Tibial nerve (tissue), 4 donors: ENCODE measurements at regions not wholly inside any gene's neighbourhood (a gene's known extent, or its start where the extent isn't known, plus 50 kb on each side); places are given as distances from the start of the nearest gene placed in this dataset.

Source experiments
- DNase-seq, 2 donors: peaks; one replicate each; pipeline ENCODE4 v3.0.0-alpha.2; 2019; ENCODE audit warnings: low spot score in 2 of 2
- H3K27ac ChIP-seq, 4 donors: fragments of 200-600 bp; sonication (generic) in 3 of 4; one replicate each; pipeline ENCODE4 v1.5.1; 2017 to 2019; ENCODE audit warnings: mild to moderate bottlenecking in 1 of 4
- H3K27me3 ChIP-seq, 2 donors: fragments of 200-600 bp; sonication (generic) in 1 of 2; one replicate each; pipeline versions ENCODE4 v1.5.1 to v1.6.0; 2017 to 2019
- H3K36me3 ChIP-seq, 3 donors: fragments of 200-600 bp; sonication (generic); one replicate each; pipeline ENCODE4 v1.5.1; 2018 to 2019
- H3K4me1 ChIP-seq, 4 donors: fragments of 200-600 bp; sonication (generic) in 3 of 4; one replicate each; pipeline ENCODE4 v1.5.1; 2017 to 2019
- H3K4me3 ChIP-seq, 4 donors: fragments of 200-600 bp; sonication (generic) in 3 of 4; one replicate each; pipeline ENCODE4 v1.5.1; 2017 to 2019; ENCODE audit warnings: mild to moderate bottlenecking in 1 of 4, moderate library complexity in 1 of 4
- H3K9me3 ChIP-seq, 4 donors: fragments of 200-600 bp; sonication (generic) in 3 of 4; one replicate each; pipeline ENCODE4 v1.5.1; 2017 to 2019
- CTCF ChIP-seq, 5 experiments: fragments of 200-600 bp in 3 of 5; fragments of 450-650 bp in 2 of 5; sonication (generic) in 3 of 5; IDR thresholded peaks; one replicate each; pipeline ENCODE4 v1.5.1; 2016 to 2019; ENCODE audit warnings: antibody characterized with exemption in 5 of 5, mild to moderate bottlenecking in 3 of 5, moderate library complexity in 2 of 5
- EP300 ChIP-seq, 2 donors: sonication (generic); formaldehyde crosslinking; IDR thresholded peaks; one replicate each; pipeline ENCODE4 v1.6.1; 2017; ENCODE audit warnings: antibody characterized with exemption in 2 of 2, mild to moderate bottlenecking in 1 of 2
- POLR2A ChIP-seq, 2 donors: fragments of 450-650 bp; IDR thresholded peaks; one replicate each; pipeline ENCODE4 v1.6.1; 2017; ENCODE audit warnings: antibody characterized with exemption in 2 of 2, mild to moderate bottlenecking in 2 of 2, moderate library complexity in 2 of 2
- WGBS, 2 donors: methylation state at CpG; one replicate each; pipeline ENCODE4 v1.1.5; 2018; 5-methylcytosine and 5-hydroxymethylcytosine counted together

GRCh38 chr14:65153101-65153500 lies 50.8 kb upstream of the MAX start:
- no peak for TF ChIP-seq CTCF (IDR thresholded peaks at IDR 0.05)
- no peak for TF ChIP-seq EP300 (IDR thresholded peaks at IDR 0.05)
- no peak for TF ChIP-seq POLR2A (IDR thresholded peaks at IDR 0.05)
- Histone ChIP-seq H3K36me3 (no peaks in the 10 kb centered on the region), H3K27me3 (no peaks in the 10 kb centered on the region), H3K4me1 (peaks cover 0 to 23% (median 8%) of the 10 kb centered on the region in 4 donors), H3K27ac (peak overlapping the region in 1 of 4 donors; percentile 34), H3K4me3 (no peak overlapping the region), H3K9me3 (no peaks in the 10 kb centered on the region)
- DNase-seq = no peak
- 36 to 37% methylated on average over 11 of the region's 11 CpGs for WGBS, 2 donors

- peak overlapping the region; percentile 56 to 90 (median 80) for H3K27ac ChIP-seq
- H3K4me1 ChIP-seq = peaks cover 0 to 23% (median 8%) of the 10 kb centered on the region in 4 donors
- H3K36me3 ChIP-seq = no peaks in the 10 kb centered on the region
- WGBS, 2 donors = 32 to 37% methylated on average over 13 to 15 of the region's 15 CpGs
- H3K9me3 ChIP-seq = no peaks in the 10 kb centered on the region
- TF ChIP-seq POLR2A (IDR thresholded peaks at IDR 0.05) (no peak), CTCF (IDR thresholded peaks at IDR 0.05) (no peak), EP300 (IDR thresholded peaks at IDR 0.05) (peak in 1 of 2 donors; percentile 47)
- H3K27me3 ChIP-seq = no peaks in the 10 kb centered on the region
- peak overlapping the region in 3 of 4 donors; percentile 17 to 32 (median 25) for H3K4me3 ChIP-seq
- peak in 1 of 2 donors; percentile 53 for DNase-seq
Observed at GRCh38 chr14:65156568-65157366, 54.5 kb upstream of the MAX start.

GRCh38 chr14:65159281-65160062 lies 57.2 kb upstream of the MAX start:
- DNase-seq = no peak
- WGBS, 2 donors = 87 to 91% methylated on average over 4 of the region's 4 CpGs
- TF ChIP-seq POLR2A (IDR thresholded peaks at IDR 0.05) (no peak), CTCF (IDR thresholded peaks at IDR 0.05) (no peak), EP300 (IDR thresholded peaks at IDR 0.05) (no peak)
- no peak overlapping the region for H3K27ac ChIP-seq
- H3K36me3 ChIP-seq = no peaks in the 10 kb centered on the region
- H3K4me3 ChIP-seq = no peak overlapping the region
- peaks cover 0 to 23% (median 8%) of the 10 kb centered on the region in 4 donors for H3K4me1 ChIP-seq
- H3K27me3 ChIP-seq = no peaks in the 10 kb centered on the region
- H3K9me3 ChIP-seq = no peaks in the 10 kb centered on the region

- H3K27ac ChIP-seq = no peak overlapping the region
- H3K36me3 ChIP-seq = no peaks in the 10 kb centered on the region
- WGBS, 2 donors = 92% methylated on average over 2 of the region's 2 CpGs
- H3K4me1 ChIP-seq = peaks cover 0 to 23% (median 8%) of the 10 kb centered on the region in 4 donors
- no peak overlapping the region for H3K4me3 ChIP-seq
- TF ChIP-seq POLR2A (IDR thresholded peaks at IDR 0.05) = no peak
- DNase-seq = no peak
- H3K27me3 ChIP-seq = no peaks in the 10 kb centered on the region
- no peaks in the 10 kb centered on the region for H3K9me3 ChIP-seq
Observed at GRCh38 chr14:65160091-65160490, 57.8 kb upstream of the MAX start.

GRCh38 chr14:65162031-65162430 lies 59.7 kb upstream of the MAX start:
- H3K27me3 ChIP-seq = no peaks in the 10 kb centered on the region
- no peak for TF ChIP-seq CTCF (IDR thresholded peaks at IDR 0.05)
- TF ChIP-seq EP300 (IDR thresholded peaks at IDR 0.05) = no peak
- TF ChIP-seq POLR2A (IDR thresholded peaks at IDR 0.05) = no peak
- 33% methylated on average over 1 of the region's 1 CpG for WGBS, 2 donors
- H3K36me3 ChIP-seq = no peaks in the 10 kb centered on the region
- no peak overlapping the region for H3K27ac ChIP-seq
- peaks cover 0 to 9% (median 3%) of the 10 kb centered on the region in 4 donors for H3K4me1 ChIP-seq
- no peak for DNase-seq
- no peaks in the 10 kb centered on the region for H3K9me3 ChIP-seq
- no peak overlapping the region for H3K4me3 ChIP-seq
